Fibroblast of skin of right biceps (primary cell): ENCODE measurements at regions not wholly inside any gene's neighbourhood (a gene's known extent, or its start where the extent isn't known, plus 50 kb on each side); places are given as distances from the start of the nearest gene placed in this dataset.

Experiments used
- DNase-seq: peaks from one replicate; pipeline ENCODE4 v3.0.0-alpha.2; 2013

DNA sequence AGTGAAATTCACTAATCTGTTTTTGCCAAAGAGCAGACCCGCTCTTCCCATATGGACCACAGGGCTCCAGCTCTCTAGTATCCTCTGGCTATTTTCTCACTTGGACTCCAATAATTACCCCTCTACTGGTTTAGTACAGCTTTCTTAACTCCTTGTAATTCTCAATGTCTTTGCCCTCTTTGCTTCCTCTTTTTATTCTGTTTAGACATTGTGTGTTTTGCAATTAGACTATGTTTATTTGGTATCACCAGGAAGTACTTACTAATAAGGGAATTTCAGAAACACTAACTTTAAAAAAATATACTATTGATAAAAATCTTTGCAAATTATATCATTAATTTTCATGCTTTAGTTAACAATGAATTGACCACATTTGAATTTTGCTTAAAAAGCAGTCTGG is 111.6 kb upstream of the OBI1 start:
- DNase-seq, result no peak

- DNase-seq, result no peak
Observed at GRCh38 chr13:78768950-78769349, 110.0 kb upstream of the OBI1 start.

GRCh38 chr13:78764665-78765064 is 105.7 kb upstream of the OBI1 start:
- DNase-seq, result no peak

- no peak for DNase-seq
Observed at GRCh38 chr13:78762825-78763224, 103.9 kb upstream of the OBI1 start.

GRCh38 chr13:78759704-78760103 is 100.7 kb upstream of the OBI1 start:
- no peak for DNase-seq

- DNase-seq, result no peak
Observed at GRCh38 chr13:78758549-78758948, 99.6 kb upstream of the OBI1 start.

DNA sequence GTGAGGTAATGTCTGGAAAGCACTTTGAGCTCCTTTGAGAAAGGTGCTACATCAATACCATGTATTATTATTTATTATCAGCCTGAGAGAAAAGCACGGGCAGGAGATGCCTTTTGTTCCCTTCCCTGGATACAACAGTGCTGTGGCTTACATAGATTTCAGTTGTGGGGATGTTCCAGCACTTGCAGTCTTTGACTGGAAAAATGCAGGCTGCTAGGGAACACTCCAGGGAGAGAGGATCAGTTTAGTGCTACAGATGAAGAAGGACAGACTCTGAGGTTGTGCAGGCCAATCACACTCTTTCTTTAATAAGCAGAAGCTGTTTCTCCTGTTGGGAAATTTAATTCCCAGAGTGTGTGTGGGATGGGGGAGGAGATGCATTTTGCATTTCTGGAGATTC is 94.5 kb upstream of the OBI1 start:
- no peak for DNase-seq

DNA sequence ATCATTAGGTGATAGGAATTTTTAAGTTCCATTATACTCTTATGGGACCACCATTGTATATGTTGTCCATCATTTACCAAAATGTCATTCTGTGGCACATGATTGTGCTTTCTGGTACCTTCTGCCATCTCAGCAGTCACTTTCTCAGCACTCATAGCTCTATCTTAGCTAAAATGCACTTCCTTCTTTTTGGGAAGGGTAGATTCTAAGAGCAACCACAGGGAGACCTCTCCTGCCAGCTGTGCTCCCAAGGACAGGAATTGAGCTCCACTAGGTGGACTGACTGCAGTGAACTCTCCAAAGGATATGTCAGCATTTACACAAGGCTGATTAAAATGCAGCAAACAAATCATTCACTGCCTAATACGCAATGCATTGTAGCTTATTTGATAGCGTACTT is 91.8 kb upstream of the OBI1 start:
- no peak for DNase-seq

- DNase-seq, result no peak
Observed at GRCh38 chr13:78743973-78744372, 85.0 kb upstream of the OBI1 start.

- DNase-seq, result no peak
Observed at GRCh38 chr13:78742659-78743058, 83.7 kb upstream of the OBI1 start.

GRCh38 chr13:78736142-78736541 is 77.2 kb upstream of the OBI1 start:
- no peak for DNase-seq

- no peak for DNase-seq
Observed at GRCh38 chr13:78732445-78733017, 73.6 kb upstream of the OBI1 start.

DNA sequence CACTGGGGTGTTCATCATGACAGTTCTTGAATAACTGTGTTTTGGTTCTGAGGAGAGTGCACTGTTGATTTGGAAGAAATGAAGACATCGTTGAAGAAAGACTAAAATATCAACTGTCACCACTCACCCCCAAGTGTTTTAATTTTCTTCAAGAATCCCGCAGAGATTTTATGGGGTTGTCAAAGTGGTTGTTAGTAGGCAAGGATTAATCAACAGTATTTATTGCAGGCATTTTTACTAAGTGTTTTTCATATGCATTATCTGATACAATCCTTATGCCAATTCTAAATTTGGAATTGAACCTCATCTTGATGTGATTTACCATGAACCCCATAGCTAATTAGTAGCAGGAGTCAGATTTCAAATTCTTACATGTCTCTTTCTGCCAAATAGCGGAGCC is 63.7 kb upstream of the OBI1 start:
- DNase-seq, result no peak

GRCh38 chr13:78719367-78719766 is 60.4 kb upstream of the OBI1 start:
- no peak for DNase-seq

DNA sequence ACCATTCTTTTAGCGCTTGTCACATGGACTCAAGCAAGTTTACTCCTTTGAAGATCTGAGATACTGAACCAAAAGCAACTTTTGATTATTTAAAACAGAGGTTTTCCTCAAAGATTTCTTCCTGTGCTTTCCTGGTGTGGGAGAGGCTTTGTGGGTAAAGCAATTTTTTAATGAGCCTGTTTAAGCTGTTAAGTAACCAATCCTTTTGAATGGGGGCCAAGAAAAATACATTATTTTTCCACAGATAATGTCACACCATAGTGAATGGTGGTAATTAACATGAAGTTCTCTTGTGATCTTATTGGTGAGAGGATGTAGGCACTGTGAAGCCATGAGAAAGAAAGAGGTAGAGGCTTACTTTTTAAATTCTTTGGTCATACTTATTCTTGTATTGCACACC is 55.8 kb upstream of the OBI1 start:
- no peak for DNase-seq

GRCh38 chr13:78712831-78713230 is 53.9 kb upstream of the OBI1 start:
- DNase-seq, result no peak

DNA sequence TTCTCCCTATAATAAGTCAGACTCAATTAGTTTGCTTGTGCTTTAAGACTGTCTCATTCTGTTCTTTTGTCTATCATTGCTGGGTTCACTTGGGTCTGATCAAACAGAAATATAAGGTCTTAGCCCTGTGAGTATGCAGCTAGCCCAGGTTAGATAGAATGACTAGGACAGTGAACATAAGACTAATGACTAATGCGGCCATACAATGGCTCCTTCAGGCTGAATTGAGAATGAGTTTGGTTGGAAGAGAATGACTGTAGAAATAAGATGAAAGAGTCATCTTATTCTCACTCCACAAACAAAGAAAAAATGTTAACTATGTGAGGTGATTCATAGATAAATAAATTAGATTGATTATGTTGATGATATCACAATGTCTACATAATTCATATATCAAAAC is 50.1 kb upstream of the OBI1 start:
- DNase-seq, result no peak
